MCF 10A (cell line): ENCODE measurements at regions not wholly inside any gene's neighbourhood (a gene's known extent, or its start where the extent isn't known, plus 50 kb on each side); places are given as distances from the start of the nearest gene placed in this dataset.

Experiments used
- BruUV-seq: library from RNA; stranded (reverse); fragments of 400-500 nt; replicated peaks from 2 replicates; lab custom pipeline; 2021; lab: Mats Ljungman, UMichigan
- CTCF ChIA-PET: fragments of 300-600 bp; sonication (Branson Sonifier 250); formaldehyde crosslinking; extraction: SDS; loops from one replicate; lab custom pipeline; 2021; ENCODE audit warnings: antibody characterized with exemption, inconsistent platforms; lab: Yijun Ruan, JAX
- POLR2A ChIA-PET: fragments of 300-600, 350-650 bp; sonication (Branson Sonifier 250); formaldehyde crosslinking; extraction: SDS; loops from one replicate; lab custom pipeline; 2020; ENCODE audit warnings: antibody characterized with exemption, inconsistent platforms; lab: Yijun Ruan, JAX
- DNase-seq: peaks from one replicate; pipeline ENCODE4 v3.0.0-alpha.2; 2018; ENCODE audit not compliant: unreplicated experiment
- H3K27ac Mint-ChIP-seq: one replicate; pipeline ENCODE4 v1.8.0; 2022; ENCODE audit warnings: mild to moderate bottlenecking, low read depth, mixed read lengths; ENCODE audit not compliant: unreplicated experiment
- H3K27me3 Mint-ChIP-seq: one replicate; pipeline ENCODE4 v1.8.0; 2022; ENCODE audit warnings: mixed read lengths; ENCODE audit not compliant: insufficient read depth, unreplicated experiment
- H3K36me3 Mint-ChIP-seq: one replicate; pipeline ENCODE4 v1.8.0; 2022; ENCODE audit warnings: mild to moderate bottlenecking, moderate library complexity, mixed read lengths; ENCODE audit not compliant: insufficient read depth, unreplicated experiment
- H3K4me1 Mint-ChIP-seq: one replicate; pipeline ENCODE4 v1.8.0; 2022; ENCODE audit warnings: mixed read lengths; ENCODE audit not compliant: insufficient read depth, unreplicated experiment
- H3K4me3 Mint-ChIP-seq: one replicate; pipeline ENCODE4 v1.8.0; 2022; ENCODE audit warnings: mild to moderate bottlenecking, moderate library complexity, mixed read lengths; ENCODE audit not compliant: unreplicated experiment
- H3K9me3 Mint-ChIP-seq: one replicate; pipeline ENCODE4 v1.8.0; 2022; ENCODE audit warnings: mixed read lengths; ENCODE audit not compliant: unreplicated experiment
- CTCF ChIP-seq: fragments of 200-600 bp; IDR thresholded peaks from one replicate; pipeline ENCODE4 v1.8.0; 2022; ENCODE audit warnings: antibody characterized with exemption, mild to moderate bottlenecking; ENCODE audit not compliant: unreplicated experiment
- intact Hi-C: fragments of 100-400 bp; cut with micrococcal nuclease; formaldehyde crosslinking; loops from 2 replicates; pipeline ENCODE4 v1.14.1; 2022

GRCh38 chr6:20263059-20263458 lies 50.8 kb upstream of the MBOAT1 start:
- POLR2A ChIA-PET = no interaction called here
- no TSS peak for BruUV-seq
- Mint-ChIP-seq H3K4me3 (no peak overlapping the region), H3K27me3 (no peaks in the 10 kb centered on the region), H3K36me3 (no peaks in the 10 kb centered on the region), H3K27ac (no peak overlapping the region), H3K4me1 (peaks cover 7% of the 10 kb centered on the region), H3K9me3 (no peaks in the 10 kb centered on the region)
- CTCF ChIA-PET = no interaction called here
- DNase-seq = no peak
- TF ChIP-seq CTCF = no peak
- intact Hi-C loops = no loop called here

- intact Hi-C loops = no loop called here
- no peaks in the 10 kb centered on the region for H3K36me3 Mint-ChIP-seq
- BruUV-seq = no TSS peak
- no peak overlapping the region for H3K27ac Mint-ChIP-seq
- no peak for TF ChIP-seq CTCF
- H3K4me3 Mint-ChIP-seq = no peak overlapping the region
- CTCF ChIA-PET = interaction anchor here (0.6 kb wide), 3 partner anchors 24 to 265 kb away, joined by 3 read pairs; no protein-coding TSS in a partner anchor
- peaks cover 7% of the 10 kb centered on the region for H3K4me1 Mint-ChIP-seq
- DNase-seq = no peak
- H3K9me3 Mint-ChIP-seq = no peaks in the 10 kb centered on the region
- H3K27me3 Mint-ChIP-seq = no peaks in the 10 kb centered on the region
- POLR2A ChIA-PET = no interaction called here
These were observed 53.6 kb upstream of the MBOAT1 start for GRCh38 chr6:20265842-20266241.

GRCh38 chr6:20266851-20267608 lies 54.8 kb upstream of the MBOAT1 start:
- Mint-ChIP-seq H3K4me1 (peaks cover 7% of the 10 kb centered on the region), H3K27ac (no peak overlapping the region), H3K4me3 (no peak overlapping the region), H3K9me3 (no peaks in the 10 kb centered on the region), H3K36me3 (no peaks in the 10 kb centered on the region), H3K27me3 (no peaks in the 10 kb centered on the region)
- TF ChIP-seq CTCF = no peak
- BruUV-seq = no TSS peak
- ChIA-PET POLR2A (no interaction called here), CTCF (no interaction called here)
- intact Hi-C loops = no loop called here
- DNase-seq = peak; percentile 61

GRCh38 chr6:20269181-20269580 lies 56.9 kb upstream of the MBOAT1 start:
- no TSS peak for BruUV-seq
- H3K4me3 Mint-ChIP-seq = no peak overlapping the region
- no peak overlapping the region for H3K27ac Mint-ChIP-seq
- intact Hi-C loops = no loop called here
- DNase-seq = no peak
- no peak for TF ChIP-seq CTCF
- ChIA-PET CTCF (interaction anchor here (0.6 to 1.8 kb wide), 3 partner anchors 259 to 1413 kb away, joined by 3 to 5 read pairs (median 3); no protein-coding TSS in a partner anchor), POLR2A (interaction anchor here (0.7 kb wide), 1 partner anchor 15 kb away, joined by 3 read pairs; no protein-coding TSS in a partner anchor)
- no peaks in the 10 kb centered on the region for H3K9me3 Mint-ChIP-seq
- peaks cover 7% of the 10 kb centered on the region for H3K4me1 Mint-ChIP-seq
- H3K27me3 Mint-ChIP-seq = no peaks in the 10 kb centered on the region
- H3K36me3 Mint-ChIP-seq = no peaks in the 10 kb centered on the region
